ENCODE measurements at regions not wholly inside any gene's neighbourhood (a gene's known extent, or its start where the extent isn't known, plus 50 kb on each side); places are given as distances from the start of the nearest gene placed in this dataset.

- Histone ChIP-seq H3K79me2 (no peaks in the 10 kb centered on the region), H3K4me1 (ENCODE audit: insufficient read depth) (no peaks in the 10 kb centered on the region), H3K27ac (no peak overlapping the region), H3K4me3 (no peak overlapping the region), H3K4me2 (no peak overlapping the region), H3K36me3 (replicated peaks; ENCODE audit: insufficient read depth, low read depth) (no peaks in the 10 kb centered on the region), H2AFZ (no peak overlapping the region), H3K27me3 (no peaks in the 10 kb centered on the region), H4K20me1 (ENCODE audit: insufficient read depth, poor library complexity, severe bottlenecking) (no peaks in the 10 kb centered on the region), H3K9me3 (ENCODE audit: low read depth) (no peaks in the 10 kb centered on the region), H3K9me2 (replicated peaks; ENCODE audit: insufficient read depth) (no peaks in the 10 kb centered on the region)
- TF ChIP-seq EZH2 (IDR thresholded peaks at IDR 0.05; ENCODE audit: borderline replicate concordance), result no peak
- TF ChIP-seq EZH2phosphoT487 (IDR thresholded peaks at IDR 0.05; ENCODE audit: low read depth, severe bottlenecking, unreplicated experiment), result no peak
- no peak for TF ChIP-seq CTCF (IDR thresholded peaks at IDR 0.05; ENCODE audit: poor library complexity)
- DNase-seq (ENCODE audit: low spot score), result no peak
- 98% methylated on average over 2 of the region's 2 CpGs for WGBS (ENCODE audit: low lambda C conversion rate, missing lambda C conversion rate)
Measured at GRCh38 chr3:36172699-36173098, 207.6 kb upstream of the STAC start.

GRCh38 chr3:36175113-36175812 lies 205.0 kb upstream of the STAC start:
- Histone ChIP-seq H3K79me2 (no peaks in the 10 kb centered on the region), H3K4me3 (no peak overlapping the region), H3K9me2 (replicated peaks; ENCODE audit: insufficient read depth) (no peaks in the 10 kb centered on the region), H2AFZ (no peak overlapping the region), H3K36me3 (replicated peaks; ENCODE audit: insufficient read depth, low read depth) (no peaks in the 10 kb centered on the region), H3K9me3 (ENCODE audit: low read depth) (no peaks in the 10 kb centered on the region), H3K27me3 (no peaks in the 10 kb centered on the region), H3K4me1 (ENCODE audit: insufficient read depth) (no peaks in the 10 kb centered on the region), H3K27ac (no peak overlapping the region), H4K20me1 (ENCODE audit: insufficient read depth, poor library complexity, severe bottlenecking) (no peaks in the 10 kb centered on the region), H3K4me2 (no peak overlapping the region)
- TF ChIP-seq EZH2 (IDR thresholded peaks at IDR 0.05; ENCODE audit: borderline replicate concordance) (no peak), CTCF (IDR thresholded peaks at IDR 0.05; ENCODE audit: poor library complexity) (no peak), EZH2phosphoT487 (IDR thresholded peaks at IDR 0.05; ENCODE audit: low read depth, severe bottlenecking, unreplicated experiment) (no peak)
- no peak for DNase-seq (ENCODE audit: low spot score)
- 89% methylated on average over 2 of the region's 2 CpGs for WGBS (ENCODE audit: low lambda C conversion rate, missing lambda C conversion rate)

- Histone ChIP-seq H4K20me1 (ENCODE audit: insufficient read depth, poor library complexity, severe bottlenecking) (no peaks in the 10 kb centered on the region), H3K79me2 (no peaks in the 10 kb centered on the region), H3K27me3 (no peaks in the 10 kb centered on the region), H3K9me2 (replicated peaks; ENCODE audit: insufficient read depth) (no peaks in the 10 kb centered on the region), H2AFZ (no peak overlapping the region), H3K4me1 (ENCODE audit: insufficient read depth) (no peaks in the 10 kb centered on the region), H3K36me3 (replicated peaks; ENCODE audit: insufficient read depth, low read depth) (no peaks in the 10 kb centered on the region), H3K27ac (no peak overlapping the region), H3K4me2 (no peak overlapping the region), H3K9me3 (ENCODE audit: low read depth) (no peaks in the 10 kb centered on the region), H3K4me3 (no peak overlapping the region)
- DNase-seq (ENCODE audit: low spot score), result no peak
- 47% methylated on average over 2 of the region's 2 CpGs for WGBS (ENCODE audit: low lambda C conversion rate, missing lambda C conversion rate)
- TF ChIP-seq EZH2 (IDR thresholded peaks at IDR 0.05; ENCODE audit: borderline replicate concordance) (no peak), EZH2phosphoT487 (IDR thresholded peaks at IDR 0.05; ENCODE audit: low read depth, severe bottlenecking, unreplicated experiment) (no peak)
Measured at GRCh38 chr3:36175916-36176461, 204.3 kb upstream of the STAC start.

- DNase-seq (ENCODE audit: low spot score), result no peak
- Histone ChIP-seq H3K27ac (no peak overlapping the region), H3K9me2 (replicated peaks; ENCODE audit: insufficient read depth) (no peaks in the 10 kb centered on the region), H3K36me3 (replicated peaks; ENCODE audit: insufficient read depth, low read depth) (no peaks in the 10 kb centered on the region), H3K9me3 (ENCODE audit: low read depth) (no peaks in the 10 kb centered on the region), H3K4me1 (ENCODE audit: insufficient read depth) (no peaks in the 10 kb centered on the region), H3K4me3 (no peak overlapping the region), H2AFZ (no peak overlapping the region), H4K20me1 (ENCODE audit: insufficient read depth, poor library complexity, severe bottlenecking) (no peaks in the 10 kb centered on the region), H3K4me2 (no peak overlapping the region), H3K27me3 (no peaks in the 10 kb centered on the region), H3K79me2 (no peaks in the 10 kb centered on the region)
- 73% methylated on average over 1 of the region's 1 CpG for WGBS (ENCODE audit: low lambda C conversion rate, missing lambda C conversion rate)
- TF ChIP-seq EZH2 (IDR thresholded peaks at IDR 0.05; ENCODE audit: borderline replicate concordance), result no peak
- TF ChIP-seq EZH2phosphoT487 (IDR thresholded peaks at IDR 0.05; ENCODE audit: low read depth, severe bottlenecking, unreplicated experiment), result no peak
- TF ChIP-seq CTCF (IDR thresholded peaks at IDR 0.05; ENCODE audit: poor library complexity), result no peak
Measured at GRCh38 chr3:36178018-36178417, 202.3 kb upstream of the STAC start.

Measured in hepatocyte (in vitro differentiated cells).